Spinal cord (tissue), 9 donors: ENCODE measurements at regions not wholly inside any gene's neighbourhood (a gene's known extent, or its start where the extent isn't known, plus 50 kb on each side); places are given as distances from the start of the nearest gene placed in this dataset.

Source experiments
- DNase-seq, 6 donors: peaks; one replicate each; pipeline versions ENCODE4 v3.0.0 to v3.0.0-alpha.2; 2013 to 2015; ENCODE audit warnings: low spot score in 6 of 6, low read depth in 4 of 6
- H3K27ac ChIP-seq: one replicate; pipeline ENCODE4 v1.5.1; 2013; ENCODE audit warnings: low read depth, low read length, control low read depth
- H3K27me3 ChIP-seq: one replicate; pipeline ENCODE4 v1.6.1; 2013; ENCODE audit warnings: low read length; ENCODE audit not compliant: control insufficient read depth, insufficient read depth
- H3K36me3 ChIP-seq: one replicate; pipeline ENCODE4 v1.6.1; 2013; ENCODE audit warnings: low read length; ENCODE audit not compliant: control insufficient read depth, insufficient read depth
- H3K4me1 ChIP-seq: one replicate; pipeline ENCODE4 v1.6.1; 2013; ENCODE audit warnings: low read length; ENCODE audit not compliant: control insufficient read depth, insufficient read depth
- H3K4me3 ChIP-seq: one replicate; pipeline ENCODE4 v1.5.1; 2013; ENCODE audit warnings: low read depth, low read length, control low read depth
- H3K9me3 ChIP-seq: one replicate; pipeline ENCODE4 v1.6.1; 2013; ENCODE audit warnings: low read length; ENCODE audit not compliant: control insufficient read depth, insufficient read depth
- WGBS: methylation state at CpG from one replicate; pipeline ENCODE4 v1.1.5; 2013; ENCODE audit warnings: missing lambda C conversion rate; ENCODE audit not compliant: insufficient coverage; 5-methylcytosine and 5-hydroxymethylcytosine counted together
- donor health status: healthy.

DNA sequence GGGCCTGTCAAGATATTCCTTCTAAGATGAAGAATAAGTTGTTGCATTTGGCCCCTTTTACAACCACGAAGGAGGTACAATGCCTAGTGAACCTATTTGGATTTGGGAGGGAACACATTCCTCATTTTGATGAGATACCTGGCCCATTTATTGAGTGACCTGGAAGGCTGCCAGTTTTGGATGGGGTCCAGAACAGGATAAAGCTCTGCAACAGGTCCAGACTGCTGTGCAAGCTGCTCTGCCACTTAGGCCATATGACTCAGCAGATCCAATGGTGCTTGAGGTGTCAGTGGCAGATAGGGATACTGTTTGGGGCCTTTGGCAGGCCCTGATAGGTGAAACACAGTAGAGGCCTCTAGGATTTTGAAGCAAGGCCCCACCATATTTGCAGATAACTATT is 704.6 kb downstream of the CCSER2 start:
- WGBS, result 70% methylated on average over 1 of the region's 1 CpG
- H3K27me3 ChIP-seq, result no peaks in the 10 kb centered on the region
- DNase-seq, result no peak

DNA sequence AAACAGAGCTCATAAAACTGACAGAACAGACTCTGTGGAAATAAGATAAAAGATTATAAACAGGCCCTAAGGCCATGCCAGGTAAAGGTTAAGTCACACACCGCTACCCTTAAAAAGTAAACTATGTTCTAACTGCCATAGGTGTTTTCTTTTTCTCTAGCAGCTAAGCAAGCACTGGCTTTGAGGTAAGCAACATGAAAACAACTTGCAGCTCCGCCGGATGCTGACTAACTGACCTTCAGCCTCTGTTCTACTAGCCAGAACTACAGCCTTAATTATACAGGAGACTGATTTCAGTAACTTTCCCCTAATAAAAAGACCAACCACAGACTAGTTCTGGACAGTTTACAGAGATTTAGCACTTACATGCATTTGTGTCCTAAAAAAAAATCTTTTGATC is 708.3 kb downstream of the CCSER2 start:
- Histone ChIP-seq H3K27me3 (no peaks in the 10 kb centered on the region), H3K36me3 (no peaks in the 10 kb centered on the region), H3K27ac (no peak overlapping the region), H3K4me1 (no peaks in the 10 kb centered on the region), H3K4me3 (no peak overlapping the region), H3K9me3 (peaks cover 6% of the 10 kb centered on the region)
- no peak for DNase-seq
- WGBS, result 93% methylated on average over 3 of the region's 3 CpGs

More for the DNA sequence above, 704.6 kb downstream of the CCSER2 start:
- no peak overlapping the region for H3K4me3 ChIP-seq
- H3K36me3 ChIP-seq, result no peaks in the 10 kb centered on the region
- H3K4me1 ChIP-seq, result no peaks in the 10 kb centered on the region
- H3K27ac ChIP-seq, result no peak overlapping the region
- H3K9me3 ChIP-seq, result no peaks in the 10 kb centered on the region

DNA sequence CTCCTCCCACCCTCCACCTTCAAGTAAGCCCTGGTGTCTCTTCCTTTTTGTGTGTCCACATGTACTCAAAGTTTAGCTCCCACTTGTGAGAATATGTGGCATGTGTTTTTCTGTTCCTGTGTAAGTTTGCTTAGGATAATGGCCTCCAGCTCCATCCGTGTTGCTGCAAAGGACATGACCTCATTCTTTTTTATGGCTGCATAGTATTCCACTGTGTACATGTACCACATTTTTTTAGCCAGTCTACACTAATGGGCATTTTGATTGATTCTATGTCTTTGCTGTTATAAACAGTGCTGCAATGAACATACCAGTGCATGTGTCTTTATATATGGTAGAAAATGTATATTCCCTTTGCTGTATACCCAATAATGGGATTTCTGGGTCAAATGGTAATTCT is 710.9 kb downstream of the CCSER2 start:
- H3K9me3 ChIP-seq, result peaks cover 6% of the 10 kb centered on the region
- no peak overlapping the region for H3K4me3 ChIP-seq
- H3K27ac ChIP-seq, result no peak overlapping the region
- H3K27me3 ChIP-seq, result no peaks in the 10 kb centered on the region
- peaks cover 2% of the 10 kb centered on the region for H3K4me1 ChIP-seq
- no CpG with 5 or more reads among the region's 1 CpG for WGBS
- no peak for DNase-seq
- no peaks in the 10 kb centered on the region for H3K36me3 ChIP-seq

DNA sequence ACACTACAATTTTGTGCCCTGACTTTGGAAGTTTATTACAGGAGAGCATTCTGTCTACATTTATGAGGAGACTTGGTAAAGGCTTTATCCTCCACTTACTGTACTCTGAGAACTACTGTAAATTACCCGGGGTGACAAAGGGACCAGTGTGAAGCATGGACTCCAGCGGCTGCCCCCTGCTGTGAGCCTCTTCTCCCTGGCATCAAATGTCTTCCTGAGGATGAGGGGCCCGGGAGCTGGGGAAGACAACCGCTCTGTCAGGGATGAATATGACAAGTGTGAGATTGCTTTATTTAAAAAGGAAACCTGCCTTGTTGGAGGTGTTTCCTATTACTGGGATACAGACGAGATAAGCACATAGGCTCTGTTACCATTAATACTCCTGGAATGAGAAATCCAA is 714.8 kb downstream of the CCSER2 start:
- Histone ChIP-seq H3K27me3 (no peaks in the 10 kb centered on the region), H3K4me3 (no peak overlapping the region), H3K27ac (no peak overlapping the region), H3K9me3 (peaks cover 6% of the 10 kb centered on the region), H3K36me3 (no peaks in the 10 kb centered on the region), H3K4me1 (peaks cover 2% of the 10 kb centered on the region)
- 58% methylated on average over 3 of the region's 5 CpGs for WGBS
- DNase-seq, result no peak

DNA sequence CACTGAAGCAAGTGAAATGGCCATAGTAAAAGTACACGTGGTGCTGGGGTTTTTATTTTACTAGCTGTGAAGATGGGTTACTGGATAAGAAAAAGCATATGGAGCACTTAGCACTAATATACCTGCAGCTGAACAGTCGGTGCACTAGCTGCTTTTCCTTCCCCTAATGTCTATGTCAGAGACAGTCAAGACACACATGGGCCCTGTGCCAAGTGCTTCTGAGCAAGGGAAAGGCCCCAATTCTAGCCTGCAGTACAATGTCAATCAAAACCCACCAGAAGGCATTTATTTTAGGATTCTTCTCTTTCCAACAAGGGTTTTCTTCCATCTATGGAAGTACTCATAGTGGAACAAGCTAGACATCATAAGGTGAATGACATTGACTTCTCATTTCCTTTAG is 716.7 kb downstream of the CCSER2 start:
- no peak for DNase-seq
- H3K27me3 ChIP-seq, result no peaks in the 10 kb centered on the region
- no peaks in the 10 kb centered on the region for H3K9me3 ChIP-seq
- H3K4me3 ChIP-seq, result no peak overlapping the region
- H3K27ac ChIP-seq, result no peak overlapping the region
- WGBS, result 88% methylated on average over 1 of the region's 2 CpGs
- H3K4me1 ChIP-seq, result peaks cover 2% of the 10 kb centered on the region
- H3K36me3 ChIP-seq, result no peaks in the 10 kb centered on the region

DNA sequence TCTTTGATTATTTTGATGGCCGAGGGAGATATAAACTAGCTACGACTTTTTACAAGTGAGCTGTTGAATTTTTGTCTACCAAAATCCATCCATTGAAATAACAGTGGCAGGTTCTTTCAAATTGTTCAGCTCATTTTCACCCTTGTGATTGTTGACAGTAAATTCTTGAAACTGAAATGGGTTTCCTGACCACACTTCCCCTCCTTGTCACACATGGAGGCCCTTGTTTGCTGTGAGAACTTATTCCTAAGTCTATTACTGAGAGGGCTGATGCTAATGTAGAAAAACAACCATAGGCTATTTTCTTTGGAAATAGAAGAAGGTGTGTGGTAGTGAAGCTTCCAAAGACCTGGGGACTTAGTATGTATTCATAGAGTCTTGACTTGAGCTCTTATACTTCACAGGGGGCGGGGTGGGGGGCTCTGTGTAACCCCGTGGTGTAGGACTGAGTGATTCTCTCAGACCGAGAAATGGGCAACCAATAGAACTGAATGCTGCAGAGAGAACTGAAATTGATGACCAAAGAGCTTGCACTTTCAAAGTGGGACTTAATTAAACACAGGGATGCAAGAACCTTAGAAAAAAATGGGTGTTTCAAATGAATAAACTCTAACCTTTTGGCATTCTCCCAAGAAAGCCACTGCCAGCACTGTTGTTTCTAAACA is 718.9 kb downstream of the CCSER2 start:
- Histone ChIP-seq H3K9me3 (no peaks in the 10 kb centered on the region), H3K27me3 (no peaks in the 10 kb centered on the region), H3K36me3 (no peaks in the 10 kb centered on the region), H3K4me3 (no peak overlapping the region), H3K27ac (no peak overlapping the region), H3K4me1 (peaks cover 2% of the 10 kb centered on the region)
- WGBS, result 78% methylated on average over 3 of the region's 5 CpGs
- no peak for DNase-seq

DNA sequence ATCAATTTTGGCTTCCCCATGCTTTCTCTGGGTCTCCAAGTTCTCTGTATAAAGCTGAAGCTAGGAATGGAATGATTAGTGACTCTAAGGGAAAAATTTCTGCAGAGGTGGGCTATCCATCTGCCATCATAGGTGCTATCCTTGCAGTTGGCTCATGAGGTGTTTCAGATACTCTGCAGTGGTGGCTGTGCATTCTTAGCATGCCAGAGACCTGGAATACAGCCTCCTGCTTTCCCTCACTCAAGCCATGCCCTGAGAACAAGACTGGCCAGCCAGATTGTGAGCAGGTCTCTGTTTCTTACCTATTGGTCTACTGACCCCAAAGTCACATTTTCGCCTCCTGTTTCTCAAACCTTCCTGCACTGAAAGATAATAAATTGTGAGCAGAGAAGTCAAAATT is 719.6 kb downstream of the CCSER2 start:
- Histone ChIP-seq H3K9me3 (no peaks in the 10 kb centered on the region), H3K4me1 (peaks cover 2% of the 10 kb centered on the region), H3K27me3 (no peaks in the 10 kb centered on the region), H3K36me3 (no peaks in the 10 kb centered on the region), H3K4me3 (no peak overlapping the region), H3K27ac (no peak overlapping the region)
- no CpG with 5 or more reads among the region's 1 CpG for WGBS
- no peak for DNase-seq

DNA sequence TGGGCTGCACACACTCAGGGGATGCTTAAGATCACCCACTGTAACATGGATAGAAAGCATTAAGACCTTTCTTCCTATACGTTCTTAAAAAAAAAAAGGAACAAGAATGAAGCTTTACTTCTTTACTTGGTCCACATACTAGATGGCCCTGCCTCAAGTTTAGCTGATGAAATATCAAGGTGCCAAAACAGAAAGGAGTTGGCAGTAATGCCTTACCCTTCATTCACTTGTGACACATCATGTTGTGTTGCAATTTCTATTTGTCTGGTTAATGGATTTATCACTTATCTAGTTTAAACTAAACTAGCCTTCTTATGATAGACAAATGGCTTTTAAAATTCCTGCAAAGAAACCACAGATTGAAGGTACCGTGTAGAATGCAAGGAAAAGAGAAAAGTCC is 720.3 kb downstream of the CCSER2 start:
- WGBS, result 100% methylated on average over 1 of the region's 2 CpGs
- no peaks in the 10 kb centered on the region for H3K27me3 ChIP-seq
- no peaks in the 10 kb centered on the region for H3K36me3 ChIP-seq
- DNase-seq, result no peak
- H3K4me1 ChIP-seq, result no peaks in the 10 kb centered on the region
- no peak overlapping the region for H3K4me3 ChIP-seq
- no peaks in the 10 kb centered on the region for H3K9me3 ChIP-seq
- H3K27ac ChIP-seq, result no peak overlapping the region

DNA sequence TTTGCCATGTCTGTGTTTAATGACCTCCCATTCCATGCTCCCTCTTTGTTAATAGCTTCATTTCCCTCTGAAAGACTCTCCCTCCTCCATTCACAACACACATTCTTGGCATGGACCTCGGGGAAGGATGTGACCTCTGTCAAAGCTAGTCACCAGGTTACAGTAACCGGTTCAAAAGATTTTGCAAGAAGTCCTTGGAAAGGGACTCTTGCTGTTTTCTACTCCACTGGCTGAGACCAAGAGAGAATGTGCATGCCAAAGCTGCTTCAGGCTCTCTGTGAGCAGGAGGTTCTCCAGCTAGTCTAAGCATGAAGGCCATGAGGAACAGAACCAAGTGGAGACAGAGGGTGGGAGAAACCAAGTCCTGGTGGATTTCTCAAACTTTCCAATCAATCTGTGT is 732.6 kb downstream of the CCSER2 start:
- Histone ChIP-seq H3K4me3 (no peak overlapping the region), H3K4me1 (no peaks in the 10 kb centered on the region), H3K36me3 (no peaks in the 10 kb centered on the region), H3K9me3 (no peaks in the 10 kb centered on the region), H3K27ac (no peak overlapping the region), H3K27me3 (no peaks in the 10 kb centered on the region)
- WGBS, result 32% methylated on average over 2 of the region's 2 CpGs
- peak in 1 of 6 donors; percentile 19 for DNase-seq

DNA sequence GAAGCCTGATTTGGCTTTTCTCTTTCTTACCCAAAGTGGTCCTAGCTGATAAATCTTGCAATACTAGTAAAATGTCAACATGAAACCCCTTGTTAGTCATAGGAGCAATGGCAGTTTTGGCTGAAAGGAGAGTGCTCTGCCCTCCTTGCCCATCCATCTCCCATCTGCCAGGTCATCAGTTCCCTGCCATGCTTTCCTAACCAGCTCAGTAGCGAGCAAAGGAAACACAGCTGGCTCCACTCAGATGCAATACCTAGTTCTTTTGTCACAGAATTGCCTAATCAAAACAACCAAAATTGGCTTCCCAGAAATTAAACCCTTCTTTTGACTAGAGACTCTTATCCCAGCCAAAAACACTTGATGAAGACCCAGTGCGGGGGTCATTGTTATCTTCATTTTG is 733.0 kb downstream of the CCSER2 start:
- 90% methylated on average over 1 of the region's 2 CpGs for WGBS
- Histone ChIP-seq H3K27ac (no peak overlapping the region), H3K4me1 (no peaks in the 10 kb centered on the region), H3K36me3 (no peaks in the 10 kb centered on the region), H3K4me3 (no peak overlapping the region), H3K9me3 (no peaks in the 10 kb centered on the region), H3K27me3 (no peaks in the 10 kb centered on the region)
- DNase-seq, result no peak
